Mucosa of descending colon (tissue), 3 donors: ENCODE measurements at regions not wholly inside any gene's neighbourhood (a gene's known extent, or its start where the extent isn't known, plus 50 kb on each side); places are given as distances from the start of the nearest gene placed in this dataset.

Experiments used
- ATAC-seq: fragments of 200-7000 bp; cut with Tn5 transposase; one replicate; pipeline ENCODE4 v1.9.1; 2020; ENCODE audit warnings: mild to moderate bottlenecking, moderate library complexity
- DNase-seq, 3 donors: peaks; one replicate each; pipeline ENCODE4 v3.0.0-alpha.2; 2020
- H3K36me3 ChIP-seq: fragments of 200-600 bp; one replicate; pipeline ENCODE4 v1.8.0; 2021; ENCODE audit warnings: low read depth, mild to moderate bottlenecking
- H3K4me1 ChIP-seq: fragments of 200-600 bp; one replicate; pipeline ENCODE4 v1.8.0; 2021; ENCODE audit warnings: low read depth, mild to moderate bottlenecking
- H3K4me3 ChIP-seq: fragments of 200-600 bp; one replicate; pipeline ENCODE4 v1.8.0; 2021; ENCODE audit warnings: mild to moderate bottlenecking
- H3K9me3 ChIP-seq: fragments of 200-600 bp; one replicate; pipeline ENCODE4 v1.8.0; 2021; ENCODE audit warnings: mild to moderate bottlenecking
- CTCF ChIP-seq: fragments of 200-600 bp; IDR thresholded peaks from one replicate; pipeline ENCODE4 v1.8.0; 2022; ENCODE audit warnings: antibody characterized with exemption, mild to moderate bottlenecking
- intact Hi-C, 2 donors: fragments of 100-400 bp; cut with DNase I in 1 of 2; cut with micrococcal nuclease in 1 of 2; formaldehyde crosslinking; loops; one replicate each; pipeline versions ENCODE4 v1.11.0 to v1.11.1; 2022; cut with DNase I, micrococcal nuclease
- donor health status: DM: no; HTN: no; CAD: no; lungs with moderate emphysema.
- donor health status: DM: no; HTN: no; CAD: no.
- donor health status: DM: no; HTN: yes; CAD: no.

- DNase-seq (no peak), ATAC-seq (no peak)
- intact Hi-C loops = no loop called here
- TF ChIP-seq CTCF = no peak
- H3K4me3 ChIP-seq = no peak overlapping the region
- no peaks in the 10 kb centered on the region for H3K4me1 ChIP-seq
- H3K36me3 ChIP-seq = no peaks in the 10 kb centered on the region
- no peaks in the 10 kb centered on the region for H3K9me3 ChIP-seq
Measured at GRCh38 chr15:58324533-58324932, 107.3 kb upstream of the LIPC start.

DNA sequence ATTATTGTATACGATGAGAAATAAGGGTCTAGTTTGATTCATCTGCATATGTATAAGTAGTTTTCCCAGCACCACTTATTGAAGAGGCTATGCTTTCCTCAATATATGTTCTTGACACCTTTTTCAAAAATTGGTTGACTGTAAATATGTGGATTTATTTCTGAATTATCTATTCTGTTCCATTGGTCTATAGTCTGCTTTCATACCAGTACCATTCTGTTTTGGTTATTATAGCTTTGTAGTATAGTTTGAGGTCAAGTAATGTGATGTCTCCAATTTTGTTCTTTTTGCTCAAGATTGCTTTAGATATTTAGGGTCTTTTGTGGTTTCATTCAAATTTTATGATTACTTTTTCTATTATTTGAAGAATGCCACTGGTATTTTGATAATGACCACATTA lies 103.8 kb upstream of the LIPC start:
- peaks cover 28% of the 10 kb centered on the region for H3K4me1 ChIP-seq
- no peak for DNase-seq
- ATAC-seq = no peak
- H3K4me3 ChIP-seq = no peak overlapping the region
- no peak for TF ChIP-seq CTCF
- intact Hi-C loops = no loop called here
- H3K9me3 ChIP-seq = no peaks in the 10 kb centered on the region
- H3K36me3 ChIP-seq = no peaks in the 10 kb centered on the region

DNA sequence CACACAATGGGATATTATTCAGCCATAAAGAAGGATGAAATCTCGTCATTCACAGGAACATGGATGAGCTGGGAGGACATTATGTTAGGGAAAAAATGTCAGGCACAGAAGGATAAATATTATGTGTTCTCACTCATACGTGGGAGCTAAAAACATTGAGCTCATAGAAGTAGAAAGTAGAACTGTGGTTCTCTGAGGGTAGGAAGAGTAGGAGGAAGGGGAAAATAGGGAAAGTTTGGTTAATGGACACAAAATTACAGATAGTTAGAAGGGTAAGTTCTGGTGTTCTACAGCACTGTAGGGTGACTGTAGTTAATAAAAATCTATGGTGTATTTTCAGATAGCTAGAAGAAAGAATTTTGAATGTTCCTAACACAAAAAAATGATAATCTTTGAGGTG lies 102.6 kb upstream of the LIPC start:
- H3K9me3 ChIP-seq = no peaks in the 10 kb centered on the region
- TF ChIP-seq CTCF = no peak
- no peaks in the 10 kb centered on the region for H3K36me3 ChIP-seq
- intact Hi-C loops = no loop called here
- H3K4me1 ChIP-seq = peaks cover 29% of the 10 kb centered on the region
- no peak overlapping the region for H3K4me3 ChIP-seq
- no peak for ATAC-seq
- no peak for DNase-seq

- no peaks in the 10 kb centered on the region for H3K9me3 ChIP-seq
- no peak overlapping the region for H3K4me3 ChIP-seq
- ATAC-seq = peak; percentile 63
- H3K4me1 ChIP-seq = peaks cover 29% of the 10 kb centered on the region
- H3K36me3 ChIP-seq = no peaks in the 10 kb centered on the region
- TF ChIP-seq CTCF = no peak
- DNase-seq = peak in 2 of 3 donors; percentile 53 to 60
- intact Hi-C loops = no loop called here
Measured at GRCh38 chr15:58329781-58330671, 101.8 kb upstream of the LIPC start.

DNA sequence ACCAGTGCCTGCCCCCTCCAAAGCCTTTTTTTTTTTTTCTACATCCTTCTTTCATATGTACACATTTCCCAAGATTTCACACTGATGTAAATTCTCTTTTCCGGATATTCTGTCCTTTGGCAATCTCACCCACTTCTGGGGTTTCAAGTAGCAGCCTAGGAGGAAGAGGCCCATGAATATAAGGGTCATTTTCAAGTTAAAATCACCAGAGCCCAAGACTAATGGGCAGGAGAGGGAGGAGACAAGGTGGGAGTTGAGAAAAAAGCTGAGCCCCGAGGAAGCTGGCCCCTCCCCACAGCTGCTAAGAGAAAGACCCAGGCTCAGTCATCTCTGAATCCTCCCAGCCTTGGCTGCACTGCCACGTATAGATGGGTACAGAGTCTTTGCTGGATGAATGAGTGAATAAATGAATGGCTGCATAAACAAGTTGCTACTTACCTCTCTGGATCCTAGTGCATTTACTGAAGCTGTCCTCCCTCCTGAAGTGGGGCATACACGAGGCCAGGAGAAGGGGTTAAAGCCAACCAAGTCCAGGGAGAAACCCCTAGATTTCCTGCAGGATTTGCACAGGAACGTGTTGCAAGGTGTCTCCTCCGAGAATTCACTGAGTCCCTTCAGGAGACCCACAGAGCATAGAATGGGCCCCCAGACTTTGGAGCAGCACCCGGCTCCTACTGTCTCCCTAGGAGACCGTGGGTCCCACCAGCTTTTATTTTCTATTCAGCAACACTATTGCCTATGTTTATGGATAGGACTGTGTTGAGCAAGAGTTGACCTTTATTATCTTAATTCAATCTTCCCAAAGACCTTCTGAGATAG lies 100.8 kb upstream of the LIPC start:
- Histone ChIP-seq H3K4me1 (peaks cover 29% of the 10 kb centered on the region), H3K9me3 (no peaks in the 10 kb centered on the region), H3K4me3 (no peak overlapping the region), H3K36me3 (no peaks in the 10 kb centered on the region)
- DNase-seq = no peak
- no peak for TF ChIP-seq CTCF
- ATAC-seq = no peak
- intact Hi-C loops = no loop called here
